ENCODE measurements at regions not wholly inside any gene's neighbourhood (a gene's known extent, or its start where the extent isn't known, plus 50 kb on each side); places are given as distances from the start of the nearest gene placed in this dataset.

- no peak for TF ChIP-seq CTCF (IDR thresholded peaks at IDR 0.05; ENCODE audit: low read length)
- no peak for TF ChIP-seq EZH2 (optimal IDR thresholded peaks at IDR 0.05; ENCODE audit: low read depth, low read length)
Observed at GRCh38 chr12:91975891-91976290, 169.8 kb downstream of the BTG1 start.
